Smooth muscle cell (in vitro differentiated cells): ENCODE measurements at regions not wholly inside any gene's neighbourhood (a gene's known extent, or its start where the extent isn't known, plus 50 kb on each side); places are given as distances from the start of the nearest gene placed in this dataset.

ENCODE experiments used
- DNase-seq: peaks from one replicate; lab custom pipeline; 2025; ENCODE audit not compliant: unreplicated experiment; lab: John Stamatoyannopoulos, UW
- H2AFZ ChIP-seq: fragments of 200-600 bp; sonication (generic); 2 replicates; pipeline ENCODE4 v1.6.0; 2016; ENCODE audit warnings: antibody characterized with exemption, low read depth, mild to moderate bottlenecking
- H3F3A ChIP-seq: fragments of 200-600 bp; sonication (generic); 2 replicates; pipeline ENCODE4 v1.6.0; 2017; ENCODE audit warnings: antibody characterized with exemption, low read depth
- H3K27ac ChIP-seq: fragments of 200-600 bp; sonication (generic); 2 replicates; pipeline ENCODE4 v1.5.1; 2016; ENCODE audit warnings: low read depth, mild to moderate bottlenecking
- H3K27me3 ChIP-seq: fragments of 200-600 bp; sonication (generic); 2 replicates; pipeline ENCODE4 v1.6.1; 2016; ENCODE audit warnings: low read depth, mild to moderate bottlenecking
- H3K36me3 ChIP-seq: fragments of 200-600 bp; sonication (generic); 2 replicates; pipeline ENCODE4 v1.5.1; 2016; ENCODE audit warnings: low read depth
- H3K4me1 ChIP-seq: fragments of 200-600 bp; sonication (generic); 2 replicates; pipeline ENCODE4 v1.5.1; 2016; ENCODE audit warnings: low read depth
- H3K4me2 ChIP-seq: fragments of 200-600 bp; sonication (generic); 2 replicates; pipeline ENCODE4 v1.6.0; 2016; ENCODE audit warnings: mild to moderate bottlenecking
- H3K4me3 ChIP-seq: fragments of 200-600 bp; sonication (generic); 2 replicates; pipeline ENCODE4 v1.5.1; 2016; ENCODE audit warnings: mild to moderate bottlenecking
- H3K79me2 ChIP-seq: fragments of 200-600 bp; sonication (generic); 2 replicates; pipeline ENCODE4 v1.6.0; 2016; ENCODE audit warnings: low read depth, mild to moderate bottlenecking
- H3K9ac ChIP-seq: fragments of 200-600 bp; sonication (generic); 2 replicates; pipeline ENCODE4 v1.6.0; 2016; ENCODE audit warnings: low read depth
- H3K9me3 ChIP-seq: fragments of 200-600 bp; sonication (generic); replicated peaks from 2 replicates; pipeline ENCODE4 v1.5.1; 2016; ENCODE audit warnings: low read depth
- H4K20me1 ChIP-seq: fragments of 200-600 bp; sonication (generic); 2 replicates; pipeline ENCODE4 v1.6.0; 2016; ENCODE audit warnings: low read depth
- WGBS: methylation state at CpG from one replicate; pipeline ENCODE4 v1.1.7; 2016; ENCODE audit warnings: low lambda C conversion rate; 5-methylcytosine and 5-hydroxymethylcytosine counted together
- TF ChIP-seq, protein P1 (sequence below): fragments of 200-600 bp; sonication (generic); IDR thresholded peaks from 2 replicates; pipeline ENCODE4 v1.5.1; 2017; ENCODE audit warnings: borderline replicate concordance, mild to moderate bottlenecking, antibody characterized with exemption; ENCODE audit not compliant: insufficient read depth, poor library complexity, severe bottlenecking

DNA sequence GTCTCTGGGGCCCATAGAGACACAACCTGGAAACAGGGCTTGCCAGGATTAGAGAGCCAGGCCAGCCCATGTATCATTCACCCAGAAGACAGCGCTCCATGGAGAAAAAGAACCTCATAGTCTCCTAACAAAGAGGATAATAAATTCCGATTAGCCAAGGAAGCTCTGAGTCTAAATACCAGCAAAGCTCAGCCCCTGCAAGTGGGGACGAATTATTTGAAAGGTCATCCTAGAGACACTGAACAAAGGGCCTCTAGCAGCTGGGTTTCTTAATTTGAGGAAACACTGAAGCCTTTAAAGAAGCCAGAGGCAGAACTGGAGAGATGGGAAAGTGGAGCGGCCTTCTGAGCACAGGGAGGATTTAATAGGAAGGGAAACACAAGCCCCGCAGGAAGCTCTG, 287.1 kb upstream of the ZNF462 start:
- Histone ChIP-seq H3K27me3 (no peaks in the 10 kb centered on the region), H3K4me1 (peaks cover 32% of the 10 kb centered on the region), H3K9ac (no peak overlapping the region), H3F3A (peaks cover 31% of the 10 kb centered on the region), H3K4me2 (peak overlapping the region; percentile 47), H3K36me3 (no peaks in the 10 kb centered on the region), H2AFZ (peak overlapping the region; percentile 78), H3K79me2 (no peaks in the 10 kb centered on the region), H3K9me3 (no peaks in the 10 kb centered on the region), H3K4me3 (no peak overlapping the region), H3K27ac (peak overlapping the region; percentile 43), H4K20me1 (no peaks in the 10 kb centered on the region)
- no peak for DNase-seq
- TF ChIP-seq, protein P1, sequence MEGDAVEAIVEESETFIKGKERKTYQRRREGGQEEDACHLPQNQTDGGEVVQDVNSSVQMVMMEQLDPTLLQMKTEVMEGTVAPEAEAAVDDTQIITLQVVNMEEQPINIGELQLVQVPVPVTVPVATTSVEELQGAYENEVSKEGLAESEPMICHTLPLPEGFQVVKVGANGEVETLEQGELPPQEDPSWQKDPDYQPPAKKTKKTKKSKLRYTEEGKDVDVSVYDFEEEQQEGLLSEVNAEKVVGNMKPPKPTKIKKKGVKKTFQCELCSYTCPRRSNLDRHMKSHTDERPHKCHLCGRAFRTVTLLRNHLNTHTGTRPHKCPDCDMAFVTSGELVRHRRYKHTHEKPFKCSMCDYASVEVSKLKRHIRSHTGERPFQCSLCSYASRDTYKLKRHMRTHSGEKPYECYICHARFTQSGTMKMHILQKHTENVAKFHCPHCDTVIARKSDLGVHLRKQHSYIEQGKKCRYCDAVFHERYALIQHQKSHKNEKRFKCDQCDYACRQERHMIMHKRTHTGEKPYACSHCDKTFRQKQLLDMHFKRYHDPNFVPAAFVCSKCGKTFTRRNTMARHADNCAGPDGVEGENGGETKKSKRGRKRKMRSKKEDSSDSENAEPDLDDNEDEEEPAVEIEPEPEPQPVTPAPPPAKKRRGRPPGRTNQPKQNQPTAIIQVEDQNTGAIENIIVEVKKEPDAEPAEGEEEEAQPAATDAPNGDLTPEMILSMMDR = no peak
- WGBS = 47% methylated on average over 5 of the region's 5 CpGs

DNA sequence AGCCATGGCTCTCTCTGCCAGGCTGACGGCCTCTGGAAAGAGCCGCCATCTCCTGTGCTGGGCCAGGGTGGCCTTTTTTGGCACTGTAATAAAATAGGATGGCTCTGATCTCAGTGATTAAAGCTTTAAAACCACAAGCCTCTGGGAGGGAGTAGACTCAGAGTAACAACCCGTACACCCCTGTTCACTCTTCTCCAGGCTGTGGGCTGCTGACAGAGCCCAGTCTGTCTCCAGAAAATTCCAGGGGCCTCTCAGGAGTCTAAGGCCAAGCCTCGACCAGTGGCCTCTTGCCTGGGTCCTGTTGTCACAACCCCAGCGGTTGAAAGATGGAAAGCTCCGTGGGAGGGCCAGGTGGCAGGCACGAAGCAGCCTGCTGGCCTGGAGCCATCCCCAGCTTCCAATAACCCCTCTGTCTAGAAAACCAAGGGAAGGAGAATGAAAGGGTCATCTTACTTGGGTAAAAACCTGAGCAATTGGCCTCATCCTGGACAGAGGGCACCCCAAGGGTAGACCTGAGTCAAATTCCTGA, 286.7 kb upstream of the ZNF462 start:
- H3K27ac ChIP-seq = peak overlapping the region; percentile 43
- WGBS = 23% methylated on average over 7 of the region's 7 CpGs

DNA sequence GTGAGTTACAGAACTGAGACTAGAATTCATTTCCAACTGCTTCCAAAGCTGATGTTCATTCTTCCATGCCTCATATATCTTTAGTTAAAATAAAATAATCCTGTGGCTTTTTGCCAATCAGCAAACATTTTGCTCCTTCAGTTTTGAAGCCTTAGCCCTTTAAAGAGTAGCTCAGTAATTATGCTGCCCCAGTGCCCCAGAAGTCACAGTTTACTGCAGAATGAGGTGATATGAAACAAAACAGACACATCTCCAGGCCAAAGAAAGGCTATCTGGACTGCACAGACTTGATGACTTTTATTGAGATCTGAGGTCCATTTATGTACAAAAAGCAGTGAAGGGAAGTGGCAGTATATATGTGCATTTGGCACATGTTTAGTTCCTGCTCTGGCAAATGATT, 285.8 kb upstream of the ZNF462 start:
- Histone ChIP-seq H3K27ac (no peak overlapping the region), H3K9me3 (no peaks in the 10 kb centered on the region), H3K36me3 (no peaks in the 10 kb centered on the region), H3F3A (peaks cover 31% of the 10 kb centered on the region), H3K79me2 (no peaks in the 10 kb centered on the region), H2AFZ (no peak overlapping the region), H3K9ac (no peak overlapping the region), H4K20me1 (no peaks in the 10 kb centered on the region), H3K4me1 (peaks cover 32% of the 10 kb centered on the region), H3K4me3 (no peak overlapping the region), H3K27me3 (no peaks in the 10 kb centered on the region), H3K4me2 (no peak overlapping the region)
- no peak for DNase-seq
- TF ChIP-seq, protein P1 = no peak

More for the DNA sequence above, 286.7 kb upstream of the ZNF462 start:
- Histone ChIP-seq H3K9me3 (no peaks in the 10 kb centered on the region), H3K4me1 (peaks cover 32% of the 10 kb centered on the region), H3K36me3 (no peaks in the 10 kb centered on the region), H3K4me2 (peak overlapping the region; percentile 47), H4K20me1 (no peaks in the 10 kb centered on the region), H3K4me3 (no peak overlapping the region), H3K79me2 (no peaks in the 10 kb centered on the region), H3K27me3 (no peaks in the 10 kb centered on the region), H2AFZ (peak overlapping the region; percentile 78), H3F3A (peaks cover 31% of the 10 kb centered on the region), H3K9ac (no peak overlapping the region)
- TF ChIP-seq, protein P1 = no peak
- no peak for DNase-seq

DNA sequence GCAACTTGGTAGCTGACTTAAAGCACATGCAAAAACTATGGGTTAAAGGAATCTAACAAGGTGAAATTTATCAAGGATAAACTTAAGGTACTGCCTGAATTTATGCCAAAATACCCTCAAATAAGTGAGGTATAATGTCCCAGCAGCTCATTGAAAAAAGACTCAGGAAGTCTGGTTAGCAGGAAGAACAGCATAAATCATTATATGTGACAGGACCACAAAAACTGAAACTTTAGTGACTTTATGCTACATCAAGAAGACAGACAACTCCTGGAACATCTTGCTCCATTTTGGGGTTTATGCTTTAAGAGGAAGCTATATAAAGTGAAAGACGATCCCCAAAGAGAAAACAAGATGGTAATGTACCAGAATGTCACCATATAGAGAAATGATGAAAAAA, 282.4 kb upstream of the ZNF462 start:
- Histone ChIP-seq H3K4me3 (no peak overlapping the region), H3K9me3 (no peaks in the 10 kb centered on the region), H4K20me1 (no peaks in the 10 kb centered on the region), H3K4me1 (peaks cover 44% of the 10 kb centered on the region), H3F3A (peaks cover 36% of the 10 kb centered on the region), H3K36me3 (no peaks in the 10 kb centered on the region), H3K4me2 (no peak overlapping the region), H3K79me2 (no peaks in the 10 kb centered on the region), H3K27me3 (no peaks in the 10 kb centered on the region), H2AFZ (no peak overlapping the region), H3K9ac (no peak overlapping the region), H3K27ac (no peak overlapping the region)
- TF ChIP-seq, protein P1 = no peak
- WGBS = 100% methylated on average over 1 of the region's 1 CpG
- no peak for DNase-seq
